WI38 (cell line): ENCODE measurements at regions not wholly inside any gene's neighbourhood (a gene's known extent, or its start where the extent isn't known, plus 50 kb on each side); places are given as distances from the start of the nearest gene placed in this dataset.

Experiments
- H3K4me3 ChIP-seq: 2 replicates; pipeline ENCODE4 v1.5.1; 2011; ENCODE audit warnings: low read depth, mild to moderate bottlenecking, control low read depth, low read length
- CTCF ChIP-seq: IDR thresholded peaks from 2 replicates; pipeline ENCODE4 v1.5.1; 2012; ENCODE audit warnings: low read depth, mild to moderate bottlenecking, control low read depth, low read length

GRCh38 chr2:171235262-171235881 lies 74.7 kb upstream of the TLK1 start:
- TF ChIP-seq CTCF, result no peak
- H3K4me3 ChIP-seq, result no peak overlapping the region

GRCh38 chr2:171230176-171230575 lies 69.5 kb upstream of the TLK1 start:
- no peak for TF ChIP-seq CTCF
- no peak overlapping the region for H3K4me3 ChIP-seq

- H3K4me3 ChIP-seq, result no peak overlapping the region
- no peak for TF ChIP-seq CTCF
Observed at GRCh38 chr2:171228826-171229225, 68.1 kb upstream of the TLK1 start.

- TF ChIP-seq CTCF, result no peak
Observed at GRCh38 chr2:171227066-171227782, 66.5 kb upstream of the TLK1 start.

GRCh38 chr2:171226461-171226860 lies 65.8 kb upstream of the TLK1 start:
- TF ChIP-seq CTCF, result no peak
- no peak overlapping the region for H3K4me3 ChIP-seq

More at GRCh38 chr2:171227066-171227782, 66.5 kb upstream of the TLK1 start:
- H3K4me3 ChIP-seq, result no peak overlapping the region

GRCh38 chr2:171225989-171226388 lies 65.3 kb upstream of the TLK1 start:
- no peak overlapping the region for H3K4me3 ChIP-seq
- TF ChIP-seq CTCF, result no peak

GRCh38 chr2:171225302-171225980 lies 64.7 kb upstream of the TLK1 start:
- TF ChIP-seq CTCF, result peak; percentile 47
- no peak overlapping the region for H3K4me3 ChIP-seq
